ENCODE measurements at regions not wholly inside any gene's neighbourhood (a gene's known extent, or its start where the extent isn't known, plus 50 kb on each side); places are given as distances from the start of the nearest gene placed in this dataset.
A peak's percentile ranks its signal among the peaks of the same experiment; 100 is the strongest.

DNA sequence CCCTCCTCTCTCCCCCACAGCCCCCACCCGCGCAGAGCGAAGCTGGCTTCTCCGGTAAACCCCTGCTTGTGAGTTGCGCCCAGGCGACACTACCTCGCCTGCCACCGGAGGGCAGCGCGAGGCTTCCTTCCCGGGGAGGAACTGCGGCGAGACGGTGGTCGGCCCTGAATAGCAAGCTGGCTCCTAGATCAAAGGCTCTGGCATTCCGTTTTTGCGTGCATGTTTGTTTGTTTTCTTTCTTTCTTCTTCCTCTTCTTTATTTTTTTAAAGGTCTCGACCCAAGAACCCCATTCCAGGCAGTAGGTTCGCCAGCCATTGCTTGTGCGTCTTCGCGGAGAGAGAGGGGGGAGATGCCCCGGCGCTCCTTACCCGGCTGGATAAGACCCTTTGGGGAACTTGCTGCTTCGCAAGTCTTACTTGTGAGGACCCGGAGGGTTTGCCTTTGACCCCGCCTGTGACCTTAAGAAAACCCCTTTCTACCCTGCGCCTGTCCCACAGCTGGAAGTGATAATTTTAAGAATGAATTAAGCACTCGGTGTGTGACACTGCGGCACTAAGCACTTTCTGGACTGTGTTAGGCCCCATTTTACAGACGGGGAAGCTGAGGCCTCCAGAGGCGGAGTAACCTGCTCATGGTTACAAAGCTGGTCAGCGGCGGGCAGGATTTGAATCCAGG is 92.7 kb upstream of the SIRPA start (continued):
- TF ChIP-seq, protein P1, sequence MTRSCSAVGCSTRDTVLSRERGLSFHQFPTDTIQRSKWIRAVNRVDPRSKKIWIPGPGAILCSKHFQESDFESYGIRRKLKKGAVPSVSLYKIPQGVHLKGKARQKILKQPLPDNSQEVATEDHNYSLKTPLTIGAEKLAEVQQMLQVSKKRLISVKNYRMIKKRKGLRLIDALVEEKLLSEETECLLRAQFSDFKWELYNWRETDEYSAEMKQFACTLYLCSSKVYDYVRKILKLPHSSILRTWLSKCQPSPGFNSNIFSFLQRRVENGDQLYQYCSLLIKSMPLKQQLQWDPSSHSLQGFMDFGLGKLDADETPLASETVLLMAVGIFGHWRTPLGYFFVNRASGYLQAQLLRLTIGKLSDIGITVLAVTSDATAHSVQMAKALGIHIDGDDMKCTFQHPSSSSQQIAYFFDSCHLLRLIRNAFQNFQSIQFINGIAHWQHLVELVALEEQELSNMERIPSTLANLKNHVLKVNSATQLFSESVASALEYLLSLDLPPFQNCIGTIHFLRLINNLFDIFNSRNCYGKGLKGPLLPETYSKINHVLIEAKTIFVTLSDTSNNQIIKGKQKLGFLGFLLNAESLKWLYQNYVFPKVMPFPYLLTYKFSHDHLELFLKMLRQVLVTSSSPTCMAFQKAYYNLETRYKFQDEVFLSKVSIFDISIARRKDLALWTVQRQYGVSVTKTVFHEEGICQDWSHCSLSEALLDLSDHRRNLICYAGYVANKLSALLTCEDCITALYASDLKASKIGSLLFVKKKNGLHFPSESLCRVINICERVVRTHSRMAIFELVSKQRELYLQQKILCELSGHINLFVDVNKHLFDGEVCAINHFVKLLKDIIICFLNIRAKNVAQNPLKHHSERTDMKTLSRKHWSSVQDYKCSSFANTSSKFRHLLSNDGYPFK (CRISPR knock-in tag; IDR thresholded peaks at IDR 0.05; ENCODE audit: borderline replicate concordance), result peak; percentile 41; the same call in 1 of the 2 replicates
- TF ChIP-seq, protein P2, sequence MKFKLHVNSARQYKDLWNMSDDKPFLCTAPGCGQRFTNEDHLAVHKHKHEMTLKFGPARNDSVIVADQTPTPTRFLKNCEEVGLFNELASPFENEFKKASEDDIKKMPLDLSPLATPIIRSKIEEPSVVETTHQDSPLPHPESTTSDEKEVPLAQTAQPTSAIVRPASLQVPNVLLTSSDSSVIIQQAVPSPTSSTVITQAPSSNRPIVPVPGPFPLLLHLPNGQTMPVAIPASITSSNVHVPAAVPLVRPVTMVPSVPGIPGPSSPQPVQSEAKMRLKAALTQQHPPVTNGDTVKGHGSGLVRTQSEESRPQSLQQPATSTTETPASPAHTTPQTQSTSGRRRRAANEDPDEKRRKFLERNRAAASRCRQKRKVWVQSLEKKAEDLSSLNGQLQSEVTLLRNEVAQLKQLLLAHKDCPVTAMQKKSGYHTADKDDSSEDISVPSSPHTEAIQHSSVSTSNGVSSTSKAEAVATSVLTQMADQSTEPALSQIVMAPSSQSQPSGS (CRISPR knock-in tag; IDR thresholded peaks at IDR 0.05), result no peak
- TF ChIP-seq RBM39 (IDR thresholded peaks at IDR 0.05; ENCODE audit: low read depth, low read length, poor library complexity, severe bottlenecking) (peak; percentile 86), YY1 (IDR thresholded peaks at IDR 0.05; ENCODE audit: insufficient read depth, insufficient replicate concordance, low read depth, low read length) (peak; percentile 43), STAG1 (CRISPR knock-in tag; IDR thresholded peaks at IDR 0.05) (peak; percentile 90), ZMYM2 (CRISPR knock-in tag; IDR thresholded peaks at IDR 0.05) (no peak), ZNF431 (CRISPR knock-in tag; IDR thresholded peaks at IDR 0.05; ENCODE audit: borderline replicate concordance, low read depth) (no peak), NFATC3 (CRISPR knock-in tag; IDR thresholded peaks at IDR 0.05) (no peak), SOX6 (IDR thresholded peaks at IDR 0.05) (no peak), SOX6 (CRISPR knock-in tag; IDR thresholded peaks at IDR 0.05) (peak; percentile 38; the same call in 1 of the 2 replicates), TRAFD1 (CRISPR knock-in tag; IDR thresholded peaks at IDR 0.05; ENCODE audit: borderline replicate concordance) (no peak), CENPBD1 (CRISPR knock-in tag; IDR thresholded peaks at IDR 0.05; ENCODE audit: borderline replicate concordance, low read depth) (no peak), POGK (CRISPR knock-in tag; conservative IDR thresholded peaks at IDR 0.05) (peak; percentile 69), RXRA (CRISPR knock-in tag; IDR thresholded peaks at IDR 0.05) (no peak; the same call in 1 of the 2 replicates), ZNF124 (CRISPR knock-in tag; IDR thresholded peaks at IDR 0.05) (no peak)
- TF ChIP-seq, protein P3, sequence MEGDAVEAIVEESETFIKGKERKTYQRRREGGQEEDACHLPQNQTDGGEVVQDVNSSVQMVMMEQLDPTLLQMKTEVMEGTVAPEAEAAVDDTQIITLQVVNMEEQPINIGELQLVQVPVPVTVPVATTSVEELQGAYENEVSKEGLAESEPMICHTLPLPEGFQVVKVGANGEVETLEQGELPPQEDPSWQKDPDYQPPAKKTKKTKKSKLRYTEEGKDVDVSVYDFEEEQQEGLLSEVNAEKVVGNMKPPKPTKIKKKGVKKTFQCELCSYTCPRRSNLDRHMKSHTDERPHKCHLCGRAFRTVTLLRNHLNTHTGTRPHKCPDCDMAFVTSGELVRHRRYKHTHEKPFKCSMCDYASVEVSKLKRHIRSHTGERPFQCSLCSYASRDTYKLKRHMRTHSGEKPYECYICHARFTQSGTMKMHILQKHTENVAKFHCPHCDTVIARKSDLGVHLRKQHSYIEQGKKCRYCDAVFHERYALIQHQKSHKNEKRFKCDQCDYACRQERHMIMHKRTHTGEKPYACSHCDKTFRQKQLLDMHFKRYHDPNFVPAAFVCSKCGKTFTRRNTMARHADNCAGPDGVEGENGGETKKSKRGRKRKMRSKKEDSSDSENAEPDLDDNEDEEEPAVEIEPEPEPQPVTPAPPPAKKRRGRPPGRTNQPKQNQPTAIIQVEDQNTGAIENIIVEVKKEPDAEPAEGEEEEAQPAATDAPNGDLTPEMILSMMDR (CRISPR knock-in tag; IDR thresholded peaks at IDR 0.05), result peak; percentile 97

Data from HepG2 (cell line).